CD14-positive monocyte (primary cell): ENCODE measurements at regions not wholly inside any gene's neighbourhood (a gene's known extent, or its start where the extent isn't known, plus 50 kb on each side); places are given as distances from the start of the nearest gene placed in this dataset.

Experiments
- DNase-seq, 3 donors: peaks; one replicate each; pipeline ENCODE4 v3.0.0-alpha.2; 2011 to 2022
- H2AFZ ChIP-seq: 2 replicates; pipeline ENCODE4 v1.6.0; 2012; ENCODE audit warnings: mild to moderate bottlenecking, low read depth, low read length, inconsistent platforms; ENCODE audit not compliant: insufficient read depth, poor library complexity, severe bottlenecking
- H3K27ac ChIP-seq, 2 donors: 1 replicate in 1 of 2; 2 replicates in 1 of 2; pipeline ENCODE4 v1.5.1; 2012 to 2013; ENCODE audit warnings: low read length in 2 of 2, control low read depth in 1 of 2, inconsistent platforms in 1 of 2, low read depth in 1 of 2, mild to moderate bottlenecking in 1 of 2
- H3K27me3 ChIP-seq, 2 donors: one replicate each; pipeline versions ENCODE4 v1.6.0 to v1.6.1; 2011 to 2013; ENCODE audit warnings: low read length in 2 of 2; ENCODE audit not compliant: control insufficient read depth in 2 of 2, insufficient read depth in 2 of 2
- H3K36me3 ChIP-seq, 2 donors: replicated peaks in 1 of 2; 1 replicate in 1 of 2; 2 replicates in 1 of 2; pipeline versions ENCODE4 v1.5.1 to v1.6.1; 2012 to 2013; ENCODE audit warnings: low read length in 2 of 2, control low read depth in 1 of 2, inconsistent platforms in 1 of 2, mild to moderate bottlenecking in 1 of 2; ENCODE audit not compliant: insufficient read depth in 2 of 2, control insufficient read depth in 1 of 2
- H3K4me1 ChIP-seq, 2 donors: 1 replicate in 1 of 2; 2 replicates in 1 of 2; pipeline versions ENCODE4 v1.5.1 to v1.6.1; 2012 to 2013; ENCODE audit warnings: low read length in 2 of 2, control low read depth in 1 of 2, inconsistent platforms in 1 of 2, mild to moderate bottlenecking in 1 of 2, moderate library complexity in 1 of 2; ENCODE audit not compliant: insufficient read depth in 2 of 2, control insufficient read depth in 1 of 2
- H3K4me2 ChIP-seq: replicated peaks from 2 replicates; pipeline ENCODE3; 2012; ENCODE audit warnings: low read length, moderate library complexity, mild to moderate bottlenecking; ENCODE audit not compliant: poor library complexity, severe bottlenecking; ENCODE audit errors: extremely low read depth
- H3K4me3 ChIP-seq, 3 experiments: fragments of 200-600 bp in 1 of 3; sonication (generic) in 1 of 3; replicated peaks in 1 of 3; 1 replicate in 2 of 3; 2 replicates in 1 of 3; pipeline ENCODE4 v1.5.1; 2011 to 2013; ENCODE audit warnings: low read length in 3 of 3, mild to moderate bottlenecking in 3 of 3, control low read depth in 2 of 3, low read depth in 2 of 3, inconsistent platforms in 1 of 3, moderate library complexity in 1 of 3
- H3K79me2 ChIP-seq: 2 replicates; pipeline ENCODE4 v1.6.0; 2012; ENCODE audit warnings: mild to moderate bottlenecking, control low read depth, inconsistent platforms, low read length, moderate library complexity; ENCODE audit not compliant: insufficient read depth
- H3K9ac ChIP-seq: 2 replicates; pipeline ENCODE4 v1.6.0; 2017; ENCODE audit warnings: low read length, mild to moderate bottlenecking; ENCODE audit not compliant: insufficient read depth, poor library complexity, severe bottlenecking
- H3K9me3 ChIP-seq, 2 donors: replicated peaks in 1 of 2; 1 replicate in 1 of 2; 2 replicates in 1 of 2; pipeline versions ENCODE4 v1.5.1 to v1.6.1; 2012 to 2013; ENCODE audit warnings: low read length in 2 of 2, control low read depth in 1 of 2; ENCODE audit not compliant: control insufficient read depth in 1 of 2, insufficient read depth in 1 of 2
- H4K20me1 ChIP-seq: 2 replicates; pipeline ENCODE4 v1.6.0; 2012; ENCODE audit warnings: mild to moderate bottlenecking, low read length, control low read depth, moderate library complexity; ENCODE audit not compliant: insufficient read depth
- H3K27ac Mint-ChIP-seq, 7 donors: one replicate each; pipeline ENCODE4 v1.8.0; 2020; ENCODE audit warnings: mild to moderate bottlenecking in 7 of 7, mixed read lengths in 7 of 7, moderate library complexity in 6 of 7, inconsistent platforms in 2 of 7
- H3K27me3 Mint-ChIP-seq, 3 donors: one replicate each; pipeline ENCODE4 v1.8.0; 2021 to 2022; ENCODE audit warnings: low read depth in 3 of 3, mild to moderate bottlenecking in 3 of 3, mixed read lengths in 3 of 3, moderate library complexity in 3 of 3, inconsistent platforms in 1 of 3
- H3K36me3 Mint-ChIP-seq, 2 donors: one replicate each; pipeline ENCODE4 v1.8.0; 2020; ENCODE audit warnings: mixed read lengths in 2 of 2, inconsistent platforms in 1 of 2, mild to moderate bottlenecking in 1 of 2
- H3K4me1 Mint-ChIP-seq: one replicate; pipeline ENCODE4 v1.8.0; 2020; ENCODE audit warnings: mild to moderate bottlenecking, mixed read lengths
- H3K4me3 Mint-ChIP-seq, 2 donors: one replicate each; pipeline ENCODE4 v1.8.0; 2020; ENCODE audit warnings: mild to moderate bottlenecking in 2 of 2, mixed read lengths in 2 of 2, moderate library complexity in 1 of 2
- H3K9me3 Mint-ChIP-seq, 7 donors: one replicate each; pipeline ENCODE4 v1.8.0; 2020 to 2022; ENCODE audit warnings: mixed read lengths in 7 of 7, mild to moderate bottlenecking in 6 of 7, moderate library complexity in 6 of 7, inconsistent platforms in 2 of 7
- WGBS: methylation state at CpG from one replicate; pipeline ENCODE4 v1.1.5; 2013; ENCODE audit warnings: missing lambda C conversion rate; ENCODE audit not compliant: insufficient coverage; 5-methylcytosine and 5-hydroxymethylcytosine counted together
- intact Hi-C, 2 donors: fragments of 100-400 bp; cut with micrococcal nuclease; formaldehyde crosslinking; loops; one replicate each; pipeline versions ENCODE4 v1.15.0 to v1.15.1; 2023
- TF ChIP-seq, protein P1 (sequence below): fragments of 200-600 bp; IDR thresholded peaks from one replicate; pipeline ENCODE4 v1.8.0; 2022; ENCODE audit warnings: antibody characterized with exemption, mild to moderate bottlenecking

DNA sequence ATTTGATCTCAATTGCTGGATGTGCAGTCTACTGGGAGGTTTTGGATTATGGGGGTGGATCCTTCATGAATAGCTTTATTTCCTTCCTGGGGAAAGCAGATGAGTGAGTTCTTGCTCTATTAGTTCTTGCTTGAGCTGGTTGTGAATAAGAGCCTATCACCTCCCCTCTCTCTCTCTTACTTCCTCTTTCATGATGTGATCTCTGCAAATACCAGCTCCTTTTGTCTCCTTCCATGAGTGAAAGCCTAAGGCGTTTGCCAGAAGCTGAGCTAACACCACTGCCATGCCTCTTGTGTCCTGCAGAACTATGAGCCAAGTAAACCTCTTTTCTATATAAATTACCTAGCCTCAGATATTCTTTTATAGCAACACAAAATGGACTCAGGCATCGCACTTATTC is 302.7 kb downstream of the CCER1 start:
- Histone ChIP-seq H3K4me3 (no peak overlapping the region), H3K79me2 (no peaks in the 10 kb centered on the region), H4K20me1 (no peaks in the 10 kb centered on the region), H3K4me2 (no peak overlapping the region), H3K9ac (no peak overlapping the region), H3K27me3 (no peaks in the 10 kb centered on the region), H3K4me1 (no peaks in the 10 kb centered on the region), H3K27ac (no peak overlapping the region), H3K36me3 (no peaks in the 10 kb centered on the region), H2AFZ (no peak overlapping the region), H3K9me3 (peaks cover 0 to 3% of the 10 kb centered on the region in 2 donors)
- Mint-ChIP-seq H3K9me3 (peaks cover 0 to 6% (median 3%) of the 10 kb centered on the region in 7 donors), H3K4me1 (no peaks in the 10 kb centered on the region), H3K27ac (no peak overlapping the region), H3K4me3 (no peak overlapping the region), H3K36me3 (no peaks in the 10 kb centered on the region), H3K27me3 (no peaks in the 10 kb centered on the region)
- intact Hi-C loops = no loop called here
- WGBS = no CpG with 5 or more reads among the region's 2 CpGs
- TF ChIP-seq, protein P1, sequence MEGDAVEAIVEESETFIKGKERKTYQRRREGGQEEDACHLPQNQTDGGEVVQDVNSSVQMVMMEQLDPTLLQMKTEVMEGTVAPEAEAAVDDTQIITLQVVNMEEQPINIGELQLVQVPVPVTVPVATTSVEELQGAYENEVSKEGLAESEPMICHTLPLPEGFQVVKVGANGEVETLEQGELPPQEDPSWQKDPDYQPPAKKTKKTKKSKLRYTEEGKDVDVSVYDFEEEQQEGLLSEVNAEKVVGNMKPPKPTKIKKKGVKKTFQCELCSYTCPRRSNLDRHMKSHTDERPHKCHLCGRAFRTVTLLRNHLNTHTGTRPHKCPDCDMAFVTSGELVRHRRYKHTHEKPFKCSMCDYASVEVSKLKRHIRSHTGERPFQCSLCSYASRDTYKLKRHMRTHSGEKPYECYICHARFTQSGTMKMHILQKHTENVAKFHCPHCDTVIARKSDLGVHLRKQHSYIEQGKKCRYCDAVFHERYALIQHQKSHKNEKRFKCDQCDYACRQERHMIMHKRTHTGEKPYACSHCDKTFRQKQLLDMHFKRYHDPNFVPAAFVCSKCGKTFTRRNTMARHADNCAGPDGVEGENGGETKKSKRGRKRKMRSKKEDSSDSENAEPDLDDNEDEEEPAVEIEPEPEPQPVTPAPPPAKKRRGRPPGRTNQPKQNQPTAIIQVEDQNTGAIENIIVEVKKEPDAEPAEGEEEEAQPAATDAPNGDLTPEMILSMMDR = no peak
- DNase-seq = no peak

DNA sequence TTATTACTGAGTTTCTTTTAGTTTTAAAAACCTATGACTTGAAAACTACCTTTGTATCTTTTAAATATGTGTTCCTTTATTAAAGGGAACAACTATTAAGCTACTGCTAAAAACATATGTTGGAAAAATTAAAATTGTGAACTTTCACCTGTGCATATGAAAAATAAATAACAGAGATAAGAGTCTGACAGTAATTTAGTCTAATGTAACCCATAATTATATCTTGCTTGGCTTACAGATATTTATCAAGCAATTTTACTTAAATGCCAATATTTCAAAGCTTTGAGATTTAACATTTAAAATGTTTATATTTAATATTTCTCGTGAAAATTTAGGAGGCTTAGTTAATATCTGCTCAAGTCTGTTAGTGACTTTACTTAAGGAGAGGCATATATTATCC is 309.8 kb downstream of the CCER1 start:
- no peak overlapping the region for H3K27ac Mint-ChIP-seq

More for the DNA sequence above, 309.8 kb downstream of the CCER1 start:
- WGBS = no CpG with 5 or more reads among the region's 1 CpG
- no peak overlapping the region for H3K4me3 Mint-ChIP-seq
- H4K20me1 ChIP-seq = no peaks in the 10 kb centered on the region
- H3K36me3 ChIP-seq = no peaks in the 10 kb centered on the region
- H2AFZ ChIP-seq = no peak overlapping the region
- no peak overlapping the region for H3K4me3 ChIP-seq
- no peak overlapping the region for H3K4me2 ChIP-seq
- intact Hi-C loops = no loop called here
- H3K27me3 ChIP-seq = no peaks in the 10 kb centered on the region
- no peak for DNase-seq
- TF ChIP-seq, protein P1 = no peak
- no peaks in the 10 kb centered on the region for H3K79me2 ChIP-seq
- no peaks in the 10 kb centered on the region for H3K27me3 Mint-ChIP-seq
- H3K4me1 Mint-ChIP-seq = no peaks in the 10 kb centered on the region
- H3K4me1 ChIP-seq = no peaks in the 10 kb centered on the region
- peaks cover 0 to 4% of the 10 kb centered on the region in 2 donors for H3K9me3 ChIP-seq
- H3K9me3 Mint-ChIP-seq = peaks cover 2 to 7% (median 3%) of the 10 kb centered on the region in 7 donors
- H3K9ac ChIP-seq = no peak overlapping the region
- no peaks in the 10 kb centered on the region for H3K36me3 Mint-ChIP-seq
- no peak overlapping the region for H3K27ac ChIP-seq
